Osteoblast (primary cell): ENCODE measurements at regions not wholly inside any gene's neighbourhood (a gene's known extent, or its start where the extent isn't known, plus 50 kb on each side); places are given as distances from the start of the nearest gene placed in this dataset.

Experiments used
- DNase-seq: peaks from one replicate; pipeline ENCODE4 v3.0.0; 2011; ENCODE audit warnings: low spot score, mixed read lengths; ENCODE audit not compliant: insufficient read length; ENCODE audit errors: missing footprints
- H2AFZ ChIP-seq: 2 replicates; pipeline ENCODE4 v1.6.0; 2011; ENCODE audit warnings: mild to moderate bottlenecking, low read length
- H3K27ac ChIP-seq: 2 replicates; pipeline ENCODE4 v1.5.1; 2011; ENCODE audit warnings: mild to moderate bottlenecking, low read depth, low read length, moderate library complexity
- H3K27me3 ChIP-seq: 2 replicates; pipeline ENCODE4 v1.6.0; 2012; ENCODE audit warnings: mild to moderate bottlenecking, control low read depth, inconsistent platforms, low read length, moderate library complexity; ENCODE audit not compliant: insufficient read depth
- H3K36me3 ChIP-seq: 2 replicates; pipeline ENCODE4 v1.5.1; 2011; ENCODE audit warnings: mild to moderate bottlenecking, low read length, control low read depth, moderate library complexity; ENCODE audit not compliant: insufficient read depth
- H3K4me1 ChIP-seq: 2 replicates; pipeline ENCODE4 v1.5.1; 2011; ENCODE audit warnings: mild to moderate bottlenecking, low read length, control low read depth, moderate library complexity; ENCODE audit not compliant: insufficient read depth
- H3K4me2 ChIP-seq: 2 replicates; pipeline ENCODE4 v1.6.0; 2011; ENCODE audit warnings: mild to moderate bottlenecking, low read length; ENCODE audit not compliant: insufficient read depth
- H3K4me3 ChIP-seq: fragments of 200-600 bp; sonication (generic); 3 replicates; pipeline ENCODE4 v1.5.1; 2012; ENCODE audit warnings: mild to moderate bottlenecking, low read length, inconsistent platforms; ENCODE audit not compliant: insufficient read depth
- H3K79me2 ChIP-seq: 2 replicates; pipeline ENCODE4 v1.6.0; 2012; ENCODE audit warnings: mild to moderate bottlenecking, low read length, control low read depth, inconsistent platforms; ENCODE audit not compliant: insufficient read depth
- H3K9me3 ChIP-seq: 2 replicates; pipeline ENCODE4 v1.5.1; 2011; ENCODE audit warnings: low read depth, low read length, control low read depth
- H4K20me1 ChIP-seq: 2 replicates; pipeline ENCODE4 v1.6.0; 2012; ENCODE audit warnings: mild to moderate bottlenecking, low read length, control low read depth; ENCODE audit not compliant: insufficient read depth
- TF ChIP-seq, protein P1 (sequence below): IDR thresholded peaks from 2 replicates; pipeline ENCODE4 v1.5.1; 2011; ENCODE audit warnings: mild to moderate bottlenecking, low read depth, low read length, moderate library complexity; ENCODE audit errors: extremely low read depth

DNA sequence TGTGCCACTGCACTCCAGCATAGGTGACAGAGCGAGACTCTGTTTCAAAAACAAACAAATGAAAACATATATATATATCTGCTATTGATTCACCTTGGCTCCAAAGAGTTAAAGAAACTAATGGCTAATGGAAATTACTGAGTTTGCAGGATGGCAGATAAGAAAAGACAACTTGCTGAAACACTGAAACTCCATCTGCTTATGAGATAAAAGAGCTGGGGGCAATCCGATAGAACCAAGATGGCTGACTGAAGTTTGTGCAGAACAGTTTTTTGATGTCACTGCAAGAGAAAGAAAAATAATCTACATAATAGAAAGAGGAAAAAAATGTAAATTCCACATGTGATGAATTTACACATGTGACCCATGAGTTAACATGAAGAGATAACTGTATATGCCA, 88.2 kb downstream of the LRATD1 start:
- Histone ChIP-seq H4K20me1 (no peaks in the 10 kb centered on the region), H3K4me2 (no peak overlapping the region), H3K79me2 (no peaks in the 10 kb centered on the region), H3K4me3 (no peak overlapping the region), H3K4me1 (no peaks in the 10 kb centered on the region), H3K36me3 (no peaks in the 10 kb centered on the region), H3K9me3 (no peaks in the 10 kb centered on the region), H3K27ac (no peak overlapping the region), H3K27me3 (no peaks in the 10 kb centered on the region), H2AFZ (no peak overlapping the region)
- TF ChIP-seq, protein P1, sequence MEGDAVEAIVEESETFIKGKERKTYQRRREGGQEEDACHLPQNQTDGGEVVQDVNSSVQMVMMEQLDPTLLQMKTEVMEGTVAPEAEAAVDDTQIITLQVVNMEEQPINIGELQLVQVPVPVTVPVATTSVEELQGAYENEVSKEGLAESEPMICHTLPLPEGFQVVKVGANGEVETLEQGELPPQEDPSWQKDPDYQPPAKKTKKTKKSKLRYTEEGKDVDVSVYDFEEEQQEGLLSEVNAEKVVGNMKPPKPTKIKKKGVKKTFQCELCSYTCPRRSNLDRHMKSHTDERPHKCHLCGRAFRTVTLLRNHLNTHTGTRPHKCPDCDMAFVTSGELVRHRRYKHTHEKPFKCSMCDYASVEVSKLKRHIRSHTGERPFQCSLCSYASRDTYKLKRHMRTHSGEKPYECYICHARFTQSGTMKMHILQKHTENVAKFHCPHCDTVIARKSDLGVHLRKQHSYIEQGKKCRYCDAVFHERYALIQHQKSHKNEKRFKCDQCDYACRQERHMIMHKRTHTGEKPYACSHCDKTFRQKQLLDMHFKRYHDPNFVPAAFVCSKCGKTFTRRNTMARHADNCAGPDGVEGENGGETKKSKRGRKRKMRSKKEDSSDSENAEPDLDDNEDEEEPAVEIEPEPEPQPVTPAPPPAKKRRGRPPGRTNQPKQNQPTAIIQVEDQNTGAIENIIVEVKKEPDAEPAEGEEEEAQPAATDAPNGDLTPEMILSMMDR: no peak
- DNase-seq: no peak

DNA sequence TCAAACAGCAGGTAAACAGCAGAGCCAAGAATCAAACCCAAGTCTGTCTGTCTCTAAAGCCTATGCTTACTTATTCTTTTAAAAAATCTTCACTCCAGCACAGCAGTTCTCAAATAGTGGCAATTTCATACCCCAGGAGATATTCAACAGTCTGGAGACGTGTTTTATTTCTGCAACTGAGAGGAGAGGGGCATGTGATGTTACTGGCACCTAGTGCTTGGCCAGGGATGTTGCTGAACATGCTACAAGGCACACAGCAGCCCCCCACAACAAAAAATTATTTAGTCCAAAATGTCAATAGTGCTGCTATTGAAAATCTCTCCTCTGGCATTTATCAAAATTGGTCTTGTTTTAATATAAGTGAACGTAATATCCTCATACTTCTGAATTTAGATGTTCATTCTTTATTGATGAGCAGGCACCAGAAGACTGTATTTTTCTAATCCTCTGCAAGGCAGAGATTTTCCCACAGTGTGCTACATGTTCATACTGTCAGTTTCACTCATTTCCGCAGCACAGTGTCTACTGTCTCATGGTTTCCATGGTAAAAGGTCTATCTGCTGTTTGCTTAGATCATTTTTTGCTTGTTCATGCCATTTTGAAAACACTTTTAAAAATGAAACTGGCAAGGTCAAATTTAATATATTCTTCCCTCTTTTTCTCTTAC, 90.5 kb downstream of the LRATD1 start:
- H3K4me3 ChIP-seq: no peak overlapping the region
- TF ChIP-seq, protein P1: no peak
- no peaks in the 10 kb centered on the region for H3K27me3 ChIP-seq
- H3K4me2 ChIP-seq: no peak overlapping the region
- H4K20me1 ChIP-seq: no peaks in the 10 kb centered on the region
- no peaks in the 10 kb centered on the region for H3K9me3 ChIP-seq
- no peak overlapping the region for H3K27ac ChIP-seq
- H3K4me1 ChIP-seq: no peaks in the 10 kb centered on the region
- H3K36me3 ChIP-seq: no peaks in the 10 kb centered on the region
- DNase-seq: no peak
- H2AFZ ChIP-seq: no peak overlapping the region
- H3K79me2 ChIP-seq: no peaks in the 10 kb centered on the region

DNA sequence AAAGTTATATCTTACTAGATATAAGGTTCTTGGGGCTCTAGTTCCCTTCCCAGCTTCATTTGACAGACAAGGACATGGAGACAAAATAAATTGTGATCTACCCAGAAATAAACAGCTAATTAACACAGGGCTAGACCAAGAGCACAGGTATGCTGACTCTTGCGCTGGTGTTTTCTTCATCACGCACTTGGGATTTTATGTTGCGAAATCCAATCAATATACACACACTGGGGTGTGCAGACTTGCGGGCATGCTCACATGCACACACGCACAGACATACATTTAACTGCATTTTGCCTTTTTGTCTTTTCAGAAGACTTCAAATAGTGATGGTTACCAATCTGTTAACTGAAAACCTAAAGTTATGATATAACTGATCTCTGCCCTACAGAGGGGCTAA, 91.2 kb downstream of the LRATD1 start:
- Histone ChIP-seq H4K20me1 (no peaks in the 10 kb centered on the region), H3K36me3 (no peaks in the 10 kb centered on the region), H2AFZ (no peak overlapping the region), H3K9me3 (no peaks in the 10 kb centered on the region), H3K4me3 (no peak overlapping the region), H3K27me3 (no peaks in the 10 kb centered on the region), H3K27ac (no peak overlapping the region), H3K4me1 (no peaks in the 10 kb centered on the region), H3K79me2 (no peaks in the 10 kb centered on the region), H3K4me2 (no peak overlapping the region)
- TF ChIP-seq, protein P1: no peak
- DNase-seq: no peak

DNA sequence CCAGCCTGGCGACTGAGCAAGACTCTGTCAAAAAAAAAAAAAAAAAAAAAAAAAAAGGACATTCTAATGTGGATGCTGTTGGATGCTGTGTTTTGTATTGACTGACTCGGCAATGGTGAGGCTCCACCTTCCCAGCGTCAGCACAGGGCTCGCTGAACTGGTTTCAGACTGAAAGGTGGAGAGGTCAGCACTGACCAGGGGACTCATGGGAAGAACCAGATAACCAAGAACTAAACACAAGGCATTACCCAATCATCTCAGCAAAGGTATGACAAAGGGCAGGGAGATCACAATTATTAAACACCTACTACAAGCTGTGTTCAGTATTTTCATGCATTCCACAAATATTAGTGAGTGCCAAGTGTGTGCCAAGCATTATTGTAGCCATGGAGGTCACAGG, 103.2 kb downstream of the LRATD1 start:
- DNase-seq: no peak
- no peak overlapping the region for H3K4me2 ChIP-seq
- no peaks in the 10 kb centered on the region for H3K27me3 ChIP-seq
- no peaks in the 10 kb centered on the region for H3K9me3 ChIP-seq
- no peak overlapping the region for H3K27ac ChIP-seq
- TF ChIP-seq, protein P1: no peak
- no peaks in the 10 kb centered on the region for H3K36me3 ChIP-seq
- H4K20me1 ChIP-seq: no peaks in the 10 kb centered on the region
- no peaks in the 10 kb centered on the region for H3K4me1 ChIP-seq
- no peak overlapping the region for H3K4me3 ChIP-seq
- no peaks in the 10 kb centered on the region for H3K79me2 ChIP-seq
- no peak overlapping the region for H2AFZ ChIP-seq
